Breast epithelium (tissue), 3 donors: ENCODE measurements at regions not wholly inside any gene's neighbourhood (a gene's known extent, or its start where the extent isn't known, plus 50 kb on each side); places are given as distances from the start of the nearest gene placed in this dataset.

ENCODE experiments used
- CTCF ChIP-seq, 3 donors: fragments of 450-650 bp; IDR thresholded peaks; one replicate each; pipeline ENCODE4 v1.5.1; 2016 to 2017; ENCODE audit warnings: antibody characterized with exemption in 3 of 3, mild to moderate bottlenecking in 3 of 3, moderate library complexity in 3 of 3
- POLR2A ChIP-seq: fragments of 450-650 bp; IDR thresholded peaks from one replicate; pipeline ENCODE4 v1.6.1; 2016; ENCODE audit warnings: antibody characterized with exemption, mild to moderate bottlenecking, moderate library complexity
- POLR2AphosphoS5 ChIP-seq, 3 donors: sonication (generic); formaldehyde crosslinking; IDR thresholded peaks; one replicate each; pipeline ENCODE4 v1.6.1; 2017; ENCODE audit warnings: antibody characterized with exemption in 3 of 3

GRCh38 chr12:59004456-59004855 is 84.2 kb upstream of the LRIG3 start:
- TF ChIP-seq CTCF (IDR thresholded peaks at IDR 0.05) = no peak
- no peak for TF ChIP-seq POLR2AphosphoS5 (IDR thresholded peaks at IDR 0.05)
- no peak for TF ChIP-seq POLR2A
